GDM1 (cell line): ENCODE measurements at regions not wholly inside any gene's neighbourhood (a gene's known extent, or its start where the extent isn't known, plus 50 kb on each side); places are given as distances from the start of the nearest gene placed in this dataset.

Experiments used
- DNase-seq: peaks from one replicate; lab custom pipeline; 2025; lab: John Stamatoyannopoulos, UW

- DNase-seq: no peak
These were observed 423.3 kb downstream of the CENPC start for GRCh38 chr4:67122029-67122428.

GRCh38 chr4:67120369-67120768 lies 424.9 kb downstream of the CENPC start:
- no peak for DNase-seq

DNA sequence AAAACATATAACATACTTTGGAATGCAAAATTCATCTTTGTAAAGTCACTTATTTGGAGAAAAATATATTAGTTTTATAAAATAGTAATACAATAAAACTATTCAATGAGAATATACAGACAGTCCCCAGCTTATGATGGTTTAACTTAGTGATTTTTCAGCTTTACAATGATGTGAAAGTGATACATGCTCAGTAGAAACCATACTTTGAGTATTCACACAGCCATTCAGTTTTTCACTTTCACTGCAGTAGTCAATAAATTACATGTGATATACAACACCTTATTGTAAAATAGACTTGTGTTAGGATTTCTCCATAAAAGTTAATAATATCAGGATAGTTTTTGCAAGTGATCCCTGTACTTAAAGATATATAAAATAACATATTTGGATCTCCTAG lies 436.0 kb downstream of the CENPC start:
- no peak for DNase-seq

- no peak for DNase-seq
These were observed 438.3 kb downstream of the CENPC start for GRCh38 chr4:67106861-67107460.

- DNase-seq: no peak
These were observed 441.2 kb downstream of the CENPC start for GRCh38 chr4:67104145-67104544.

- no peak for DNase-seq
These were observed 442.1 kb downstream of the CENPC start for GRCh38 chr4:67103001-67103747.

GRCh38 chr4:67101612-67102011 lies 443.7 kb downstream of the CENPC start:
- no peak for DNase-seq

GRCh38 chr4:67092351-67092750 lies 453.0 kb downstream of the CENPC start:
- no peak for DNase-seq

- DNase-seq: no peak
These were observed 453.6 kb downstream of the CENPC start for GRCh38 chr4:67091673-67092072.

GRCh38 chr4:67087897-67088296 lies 457.4 kb downstream of the CENPC start:
- DNase-seq: no peak

GRCh38 chr4:67084783-67085182 lies 460.5 kb downstream of the CENPC start:
- DNase-seq: no peak

DNA sequence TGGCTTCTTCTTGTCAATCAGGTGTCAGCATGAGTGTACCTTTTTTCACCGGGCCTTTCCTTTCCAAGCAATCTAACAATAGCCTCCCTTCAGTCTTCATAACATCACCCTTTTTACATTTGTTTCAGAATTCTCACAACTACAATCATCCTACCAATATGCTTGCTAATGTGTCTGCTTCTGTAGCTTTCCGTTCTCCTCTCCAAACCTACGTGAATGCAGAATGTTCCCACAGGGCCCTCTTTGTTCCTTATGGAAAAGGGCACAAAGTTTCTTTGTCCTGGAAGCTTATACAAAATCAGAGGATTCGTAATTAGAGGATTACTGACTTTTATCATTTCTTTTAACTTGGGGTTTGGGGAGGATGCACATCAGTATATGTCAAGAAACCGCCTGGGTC lies 461.8 kb downstream of the CENPC start:
- DNase-seq: no peak

DNA sequence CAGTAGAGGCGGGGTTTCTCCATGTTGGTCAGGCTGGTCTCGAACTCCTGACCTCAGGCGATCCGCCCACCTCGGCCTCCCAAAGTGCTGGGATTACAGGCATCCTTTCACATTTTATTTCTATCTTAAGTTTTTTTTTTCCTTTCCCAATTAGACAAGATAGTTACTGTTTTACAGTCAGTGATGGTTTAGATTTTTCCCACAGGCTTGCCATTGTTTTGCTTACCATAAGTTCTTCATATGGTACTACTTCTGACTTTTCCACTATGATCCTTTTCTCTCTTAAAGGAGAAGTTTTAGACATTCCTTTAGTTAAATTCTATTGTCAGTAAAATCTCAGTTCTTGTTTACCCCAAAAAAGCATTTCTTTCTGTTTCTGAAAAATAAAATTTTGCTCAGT lies 462.6 kb downstream of the CENPC start:
- no peak for DNase-seq

GRCh38 chr4:67080046-67080557 lies 465.2 kb downstream of the CENPC start:
- no peak for DNase-seq

DNA sequence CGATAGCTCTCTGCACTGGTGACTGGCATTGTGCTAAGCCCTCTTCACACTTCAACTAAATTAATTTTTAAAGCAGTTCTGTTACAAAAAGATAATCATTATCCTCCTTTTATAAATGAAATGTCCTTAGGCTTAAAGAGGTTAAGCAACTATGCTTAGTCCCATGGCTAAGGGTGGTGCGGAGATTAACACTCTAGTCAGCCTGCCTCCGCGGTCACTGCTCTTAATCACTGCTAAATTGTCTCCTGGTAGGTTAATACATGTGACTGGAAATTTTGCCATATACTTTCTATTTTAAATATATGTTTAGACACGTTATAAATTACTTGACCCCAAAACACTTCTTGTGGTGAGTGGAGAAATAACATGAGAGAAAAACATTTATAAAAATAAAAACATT lies 473.7 kb downstream of the CENPC start:
- DNase-seq: no peak

DNA sequence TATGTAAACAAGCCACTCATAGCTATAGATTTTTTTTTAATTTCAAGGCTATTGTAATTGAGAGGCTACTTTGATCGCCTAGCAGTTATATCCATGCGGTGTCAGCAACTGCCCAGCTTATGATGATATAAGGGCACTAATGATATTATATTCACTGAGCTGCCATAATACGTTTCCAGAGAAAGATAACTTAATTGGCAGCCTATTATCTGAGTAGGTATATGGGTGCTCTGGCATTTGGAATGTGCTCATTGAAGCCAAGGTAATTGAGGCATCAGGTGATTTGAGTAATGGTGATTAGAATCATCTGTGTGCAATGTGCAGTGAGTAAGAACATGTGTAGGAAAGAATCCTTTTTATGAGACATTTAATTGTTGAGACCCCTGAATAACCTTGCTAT lies 490.0 kb downstream of the CENPC start:
- DNase-seq: no peak

DNA sequence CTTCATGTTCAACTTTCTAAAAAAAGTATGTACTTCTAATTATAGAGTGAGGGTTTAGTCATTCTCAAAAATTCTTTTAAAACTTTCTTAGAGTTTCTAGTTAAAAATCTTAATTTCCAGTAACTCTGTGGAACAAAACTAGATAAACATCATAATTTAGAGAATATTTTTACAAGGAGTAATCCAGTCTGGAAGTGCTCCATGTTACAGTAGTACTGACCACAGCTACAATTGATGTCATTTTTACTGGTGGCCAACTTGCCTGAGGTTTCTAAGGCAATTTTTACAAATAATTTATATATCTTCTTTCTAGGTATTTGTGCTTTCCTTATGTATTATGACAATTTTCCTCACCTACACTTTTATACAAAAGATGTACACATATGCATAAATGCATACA lies 490.4 kb downstream of the CENPC start:
- DNase-seq: no peak

- no peak for DNase-seq
These were observed 492.3 kb downstream of the CENPC start for GRCh38 chr4:67052814-67053675.

DNA sequence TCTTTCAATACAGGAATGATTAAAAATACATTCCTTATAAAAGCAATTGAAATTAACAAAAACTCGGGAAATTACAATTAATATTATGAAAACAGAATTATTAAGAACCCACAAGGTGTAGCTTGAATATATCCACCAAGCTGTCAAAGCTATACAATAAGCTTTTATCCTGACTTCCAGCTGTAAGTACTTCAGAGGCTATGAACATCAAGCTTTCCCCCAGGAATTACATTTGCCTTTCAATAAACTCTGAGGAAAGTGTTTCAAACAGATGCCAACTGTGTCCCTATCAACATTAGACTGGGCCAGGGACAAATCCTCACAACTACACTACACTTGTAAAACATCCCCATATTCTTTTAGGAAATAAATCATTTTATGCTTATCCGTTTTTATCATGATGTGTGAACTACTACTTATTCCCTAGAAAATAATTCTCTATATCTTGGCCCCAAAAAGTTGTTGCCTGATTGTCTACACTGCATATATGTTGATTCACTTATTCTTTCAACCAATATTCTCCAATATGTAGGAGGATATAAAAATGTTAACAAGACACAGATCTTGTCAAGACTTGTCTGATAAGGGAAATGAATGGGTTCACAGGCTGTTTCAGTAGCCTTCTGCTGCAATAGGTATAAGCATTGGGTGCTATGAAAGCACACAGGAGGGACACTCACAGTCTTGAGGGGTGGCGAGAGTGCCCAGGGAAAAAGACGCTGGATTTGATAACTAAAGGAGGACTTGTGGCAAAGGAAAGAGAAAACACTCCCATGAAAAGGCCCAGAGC lies 494.1 kb downstream of the CENPC start:
- no peak for DNase-seq

DNA sequence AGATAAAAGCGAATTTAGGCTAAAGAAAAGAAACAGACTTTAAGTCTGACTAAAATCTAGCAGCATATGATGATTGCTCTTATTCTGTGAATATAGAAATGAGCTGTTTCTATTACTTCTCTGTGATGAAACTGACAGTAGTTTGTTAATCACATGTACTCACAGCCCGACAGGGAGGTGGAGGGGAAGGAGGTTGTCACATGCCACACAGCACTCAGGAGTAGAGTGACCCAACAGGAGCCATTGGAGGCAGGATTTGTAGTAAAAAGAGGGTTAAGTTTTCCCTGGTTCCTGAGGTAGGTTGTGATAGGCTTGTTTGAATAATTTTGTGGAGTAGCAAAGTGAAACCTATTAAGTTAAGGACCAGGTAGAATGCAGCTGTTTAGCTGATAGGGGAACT lies 495.9 kb downstream of the CENPC start:
- no peak for DNase-seq

DNA sequence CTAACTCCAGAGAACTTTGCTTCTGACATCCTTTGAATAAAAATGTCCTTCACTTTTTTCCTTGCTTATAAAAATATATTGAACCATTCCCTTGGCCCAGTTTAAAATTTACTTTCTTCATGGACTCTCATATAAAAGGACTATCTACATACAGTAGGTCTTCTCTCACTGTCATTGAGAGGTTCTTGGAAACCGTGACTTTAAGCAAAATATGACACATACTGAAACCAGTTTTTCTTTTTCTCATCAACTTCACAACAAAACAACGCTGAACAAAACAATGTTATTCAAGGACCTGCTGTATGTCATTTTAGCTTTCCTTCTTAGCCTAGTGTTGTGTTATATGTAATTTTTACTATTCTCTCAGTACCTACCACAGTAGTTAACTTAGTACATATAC lies 496.8 kb downstream of the CENPC start:
- no peak for DNase-seq

DNA sequence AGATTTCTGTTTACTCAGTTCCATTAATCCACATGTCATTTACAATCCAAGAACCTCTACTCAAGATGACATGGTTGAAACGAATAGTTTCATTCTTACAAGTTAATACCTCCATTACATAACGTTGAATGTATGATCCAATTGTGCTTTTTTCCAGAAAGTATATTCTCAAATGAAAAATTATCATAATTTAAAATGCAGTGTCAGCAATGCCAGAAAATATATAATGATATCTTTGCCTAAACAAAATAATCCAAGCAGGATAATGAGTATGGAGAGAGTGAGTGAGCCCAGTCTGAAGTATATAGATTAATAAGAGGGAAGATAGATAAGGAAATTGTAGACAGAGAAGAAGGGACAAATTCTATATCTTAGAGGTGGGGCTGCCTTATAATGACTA lies 505.0 kb downstream of the CENPC start:
- no peak for DNase-seq
